Endothelial cell of umbilical vein (primary cell): ENCODE measurements at regions not wholly inside any gene's neighbourhood (a gene's known extent, or its start where the extent isn't known, plus 50 kb on each side); places are given as distances from the start of the nearest gene placed in this dataset.

ENCODE experiments used
- BruUV-seq: library from RNA; stranded (reverse); fragments of 400-500 nt; replicated peaks from 2 replicates; lab custom pipeline; 2021; lab: Mats Ljungman, UMichigan
- CTCF ChIA-PET: fragments of 300-600, 350-600 bp; sonication (Branson Sonifier 250); formaldehyde crosslinking; loops from one replicate; lab custom pipeline; 2021; ENCODE audit warnings: antibody characterized with exemption, inconsistent platforms; lab: Charles Lee
- POLR2A ChIA-PET: fragments of 300-600, 350-600 bp; sonication (Branson Sonifier 250); formaldehyde crosslinking; loops from one replicate; lab custom pipeline; 2021; ENCODE audit warnings: antibody characterized with exemption, inconsistent platforms; lab: Charles Lee
- DNase-seq: peaks from one replicate; pipeline ENCODE4 v3.0.0-alpha.2; 2011; ENCODE audit warnings: low read depth, low spot score
- FAIRE-seq: peaks from 2 replicates; lab custom pipeline; 2011; peaks lifted over from hg19 to GRCh38; lab: Jason Lieb, UNC
- H2AFZ ChIP-seq: 2 replicates; pipeline ENCODE4 v1.6.0; 2012; ENCODE audit warnings: low read depth, low read length, control low read depth, inconsistent platforms
- H3K27ac ChIP-seq: 2 replicates; pipeline ENCODE4 v1.5.1; 2011; ENCODE audit warnings: low read depth, mild to moderate bottlenecking, control low read depth, low read length, moderate library complexity; ENCODE audit not compliant: insufficient read depth
- H3K27me3 ChIP-seq, 2 experiments: 2 replicates each; pipeline versions ENCODE4 v1.6.0 to v1.6.1; 2011; ENCODE audit warnings: low read length in 2 of 2, mixed read lengths in 1 of 2; ENCODE audit not compliant: control insufficient read depth in 2 of 2, insufficient read depth in 2 of 2
- H3K36me3 ChIP-seq, 2 experiments: 2 replicates in 1 of 2; 3 replicates in 1 of 2; pipeline ENCODE4 v1.5.1; 2011; ENCODE audit warnings: low read length in 2 of 2, mild to moderate bottlenecking in 1 of 2, moderate library complexity in 1 of 2; ENCODE audit not compliant: control insufficient read depth in 2 of 2, insufficient read depth in 2 of 2; ENCODE audit errors: extremely low read depth in 1 of 2
- H3K4me1 ChIP-seq: 3 replicates; pipeline ENCODE4 v1.5.1; 2011; ENCODE audit warnings: mild to moderate bottlenecking, low read length; ENCODE audit not compliant: control insufficient read depth, insufficient read depth; ENCODE audit errors: extremely low read depth
- H3K4me2 ChIP-seq: 2 replicates; pipeline ENCODE4 v1.6.1; 2011; ENCODE audit warnings: low read length, control low read depth, mixed read lengths; ENCODE audit not compliant: insufficient read depth
- H3K4me3 ChIP-seq, 3 experiments: fragments of 200-600 bp in 1 of 3; sonication (generic), shearing (Covaris generic) in 1 of 3; replicated peaks in 1 of 3; 2 replicates each; pipeline ENCODE4 v1.5.1; 2011 to 2016; ENCODE audit warnings: control low read depth in 3 of 3, low read length in 3 of 3, mild to moderate bottlenecking in 2 of 3, inconsistent platforms in 1 of 3, low read depth in 1 of 3, moderate library complexity in 1 of 3; ENCODE audit not compliant: insufficient read depth in 1 of 3
- H3K79me2 ChIP-seq: 2 replicates; pipeline ENCODE4 v1.6.0; 2012; ENCODE audit warnings: low read length, inconsistent platforms; ENCODE audit not compliant: control insufficient read depth, insufficient read depth
- H3K9ac ChIP-seq: replicated peaks from 2 replicates; pipeline ENCODE3; 2011; ENCODE audit warnings: low read length, control low read depth; ENCODE audit not compliant: insufficient read depth; ENCODE audit errors: extremely low read depth
- H3K9me1 ChIP-seq: replicated peaks from 3 replicates; pipeline ENCODE4 v1.6.0; 2011; ENCODE audit warnings: mild to moderate bottlenecking, low read length; ENCODE audit not compliant: control insufficient read depth, insufficient read depth; ENCODE audit errors: extremely low read depth
- H3K9me3 ChIP-seq: replicated peaks from 2 replicates; pipeline ENCODE4 v1.5.1; 2012; ENCODE audit warnings: low read length, inconsistent platforms; ENCODE audit not compliant: control insufficient read depth, insufficient read depth
- H4K20me1 ChIP-seq: replicated peaks from 2 replicates; pipeline ENCODE3; 2011; ENCODE audit warnings: mild to moderate bottlenecking, low read length; ENCODE audit not compliant: control insufficient read depth, insufficient read depth; ENCODE audit errors: extremely low read depth
- CTCF ChIP-seq, 2 donors: IDR thresholded peaks; 1 replicate in 1 of 2; 2 replicates in 1 of 2; pipeline ENCODE4 v1.5.1; 2011; ENCODE audit warnings: low read length in 2 of 2, mild to moderate bottlenecking in 2 of 2, moderate library complexity in 2 of 2, control low read depth in 1 of 2, inconsistent platforms in 1 of 2, low read depth in 1 of 2; ENCODE audit not compliant: insufficient read depth in 1 of 2; ENCODE audit errors: extremely low read depth in 1 of 2
- MAX ChIP-seq: IDR thresholded peaks from 2 replicates; pipeline ENCODE4 v1.6.1; 2011; ENCODE audit not compliant: insufficient read depth, insufficient read length
- MYC ChIP-seq: IDR thresholded peaks from one replicate; pipeline ENCODE4 v1.6.1; 2011; ENCODE audit warnings: mild to moderate bottlenecking, low read depth, low read length
- POLR2A ChIP-seq: IDR thresholded peaks from 2 replicates; pipeline ENCODE4 v1.6.1; 2012; ENCODE audit warnings: low read depth, mild to moderate bottlenecking, control low read depth, low read length
- POLR2AphosphoS5 ChIP-seq: IDR thresholded peaks from 2 replicates; pipeline ENCODE4 v1.6.1; 2012; ENCODE audit warnings: low read depth, mild to moderate bottlenecking, control low read depth, low read length, moderate library complexity; ENCODE audit not compliant: insufficient read depth
- dilution Hi-C: fragments of 300-500 bp; cut with MboI; formaldehyde crosslinking; loops from one replicate; pipeline ENCODE4 v1.15.0; 2019; ENCODE audit warnings: low sequenced_read_pairs; ENCODE audit not compliant: extremely low pct_ligation_motif_present
- intact Hi-C: fragments of 100-400 bp; cut with micrococcal nuclease; formaldehyde crosslinking; loops from one replicate; pipeline ENCODE4 v1.10.0; 2022

GRCh38 chr4:187865914-187866313, 129.7 kb upstream of the ZFP42 start:
- Histone ChIP-seq H3K27ac (no peak overlapping the region), H3K4me2 (no peak overlapping the region), H3K9me3 (peaks cover 2% of the 10 kb centered on the region), H3K4me1 (no peaks in the 10 kb centered on the region), H3K36me3 (no peaks in the 10 kb centered on the region), H3K79me2 (no peaks in the 10 kb centered on the region), H2AFZ (no peak overlapping the region), H3K9ac (no peak overlapping the region), H4K20me1 (no peaks in the 10 kb centered on the region), H3K9me1 (no peaks in the 10 kb centered on the region), H3K27me3 (no peaks in the 10 kb centered on the region), H3K4me3 (no peak overlapping the region)
- ChIA-PET POLR2A (no interaction called here), CTCF (no interaction called here)
- no TSS peak for BruUV-seq
- dilution Hi-C loops (no loop called here), intact Hi-C loops (no loop called here)
- DNase-seq (no peak), FAIRE-seq (no peak)
- TF ChIP-seq CTCF (IDR thresholded peaks at IDR 0.05; ENCODE audit: extremely low read depth in 1 of 2, insufficient read depth in 1 of 2, low read depth in 1 of 2, low read length in 2 of 2) (no peak), MYC (no peak), POLR2AphosphoS5 (no peak), MAX (no peak)

- dilution Hi-C loops (no loop called here), intact Hi-C loops (no loop called here)
- CTCF ChIA-PET: no interaction called here
- Histone ChIP-seq H3K9me3 (peaks cover 3% of the 10 kb centered on the region), H3K27me3 (no peaks in the 10 kb centered on the region), H3K9me1 (no peaks in the 10 kb centered on the region), H3K27ac (no peak overlapping the region), H3K9ac (no peak overlapping the region), H3K4me2 (no peak overlapping the region), H3K4me1 (no peaks in the 10 kb centered on the region), H3K4me3 (no peak overlapping the region), H2AFZ (no peak overlapping the region), H3K79me2 (no peaks in the 10 kb centered on the region), H3K36me3 (no peaks in the 10 kb centered on the region), H4K20me1 (no peaks in the 10 kb centered on the region)
- TF ChIP-seq POLR2A: no peak
- no TSS peak for BruUV-seq
- POLR2A ChIA-PET: no interaction called here
- DNase-seq (no peak), FAIRE-seq (no peak)
Observed at GRCh38 chr4:187883049-187883448, 112.5 kb upstream of the ZFP42 start.
